H1 (cell line): ENCODE measurements at regions not wholly inside any gene's neighbourhood (a gene's known extent, or its start where the extent isn't known, plus 50 kb on each side); places are given as distances from the start of the nearest gene placed in this dataset.

Experiments
- CHD2 ChIP-seq: IDR thresholded peaks from 2 replicates; pipeline ENCODE4 v1.6.1; 2012; ENCODE audit warnings: low read length, improper control_type of control experiment
- RBBP5 ChIP-seq: IDR thresholded peaks from 2 replicates; pipeline ENCODE4 v1.7.1; 2012; ENCODE audit warnings: low read depth, mild to moderate bottlenecking, inconsistent platforms, low read length, moderate library complexity, borderline replicate concordance
- TF ChIP-seq, protein P1 (sequence below), 3 experiments: IDR thresholded peaks; 1 replicate in 2 of 3; 2 replicates in 1 of 3; pipeline versions ENCODE4 v1.5.1 to v1.6.1; 2011; ENCODE audit warnings: low read length in 3 of 3, mild to moderate bottlenecking in 3 of 3, inconsistent platforms in 2 of 3, low read depth in 1 of 3, moderate library complexity in 1 of 3; ENCODE audit not compliant: insufficient read depth in 1 of 3; ENCODE audit errors: control extremely low read depth in 1 of 3

DNA sequence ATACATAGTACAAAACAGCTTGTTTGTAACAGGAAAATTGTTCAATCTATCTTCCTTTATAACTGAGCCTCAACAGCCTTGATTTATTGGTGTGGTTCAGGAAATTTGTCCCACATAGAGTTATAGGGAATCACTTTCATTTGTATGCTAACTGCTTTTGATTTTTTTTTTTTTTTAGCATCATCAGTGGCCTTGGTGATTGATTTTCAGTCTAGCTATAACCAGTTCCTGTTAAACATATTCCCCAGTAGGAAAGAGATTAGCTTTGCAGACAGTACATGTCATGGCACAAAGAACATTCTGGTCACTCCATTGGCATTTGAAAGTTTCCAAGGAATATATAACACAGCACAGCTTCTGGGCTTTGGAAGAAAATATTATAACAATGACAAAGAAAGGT is 337.3 kb upstream of the TMPO start:
- TF ChIP-seq, protein P1, sequence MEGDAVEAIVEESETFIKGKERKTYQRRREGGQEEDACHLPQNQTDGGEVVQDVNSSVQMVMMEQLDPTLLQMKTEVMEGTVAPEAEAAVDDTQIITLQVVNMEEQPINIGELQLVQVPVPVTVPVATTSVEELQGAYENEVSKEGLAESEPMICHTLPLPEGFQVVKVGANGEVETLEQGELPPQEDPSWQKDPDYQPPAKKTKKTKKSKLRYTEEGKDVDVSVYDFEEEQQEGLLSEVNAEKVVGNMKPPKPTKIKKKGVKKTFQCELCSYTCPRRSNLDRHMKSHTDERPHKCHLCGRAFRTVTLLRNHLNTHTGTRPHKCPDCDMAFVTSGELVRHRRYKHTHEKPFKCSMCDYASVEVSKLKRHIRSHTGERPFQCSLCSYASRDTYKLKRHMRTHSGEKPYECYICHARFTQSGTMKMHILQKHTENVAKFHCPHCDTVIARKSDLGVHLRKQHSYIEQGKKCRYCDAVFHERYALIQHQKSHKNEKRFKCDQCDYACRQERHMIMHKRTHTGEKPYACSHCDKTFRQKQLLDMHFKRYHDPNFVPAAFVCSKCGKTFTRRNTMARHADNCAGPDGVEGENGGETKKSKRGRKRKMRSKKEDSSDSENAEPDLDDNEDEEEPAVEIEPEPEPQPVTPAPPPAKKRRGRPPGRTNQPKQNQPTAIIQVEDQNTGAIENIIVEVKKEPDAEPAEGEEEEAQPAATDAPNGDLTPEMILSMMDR (IDR thresholded peaks at IDR 0.05; ENCODE audit: control extremely low read depth in 1 of 3, insufficient read depth in 1 of 3, low read depth in 1 of 3, low read length in 3 of 3): no peak
- no peak for TF ChIP-seq CHD2
- TF ChIP-seq RBBP5: no peak
